ENCODE measurements at regions not wholly inside any gene's neighbourhood (a gene's known extent, or its start where the extent isn't known, plus 50 kb on each side); places are given as distances from the start of the nearest gene placed in this dataset.

- H3K4me1 Mint-ChIP-seq: peaks cover 2 to 5% of the 10 kb centered on the region in 2 experiments
- Histone ChIP-seq H2BK15ac (ENCODE audit: low read depth, low read length) (no peak overlapping the region), H3K27ac (ENCODE audit: insufficient read length, low read depth, low read length) (no peak overlapping the region), H2AFZ (ENCODE audit: low read length) (no peak overlapping the region), H3K23ac (ENCODE audit: insufficient read length, low read depth, low read length) (no peak overlapping the region), H2BK120ac (ENCODE audit: low read depth, low read length, poor library complexity, severe bottlenecking) (no peak overlapping the region), H4K8ac (replicated peaks; ENCODE audit: insufficient read length, low read depth, low read length) (no peak overlapping the region), H3K79me2 (ENCODE audit: insufficient read depth, low read length) (no peaks in the 10 kb centered on the region), H3K79me1 (ENCODE audit: insufficient read depth, low read depth, low read length, poor library complexity, severe bottlenecking) (no peaks in the 10 kb centered on the region), H4K91ac (ENCODE audit: insufficient read length, low read depth, low read length) (no peak overlapping the region), H2BK12ac (ENCODE audit: insufficient read length, low read depth, low read length) (no peak overlapping the region), H3K4me2 (ENCODE audit: insufficient read depth, insufficient read length, low read length) (no peak overlapping the region), H3K14ac (ENCODE audit: insufficient read depth, low read length) (no peak overlapping the region), H4K5ac (ENCODE audit: insufficient read length, low read depth, low read length) (no peak overlapping the region), H3K23me2 (ENCODE audit: insufficient read length, low read depth, low read length, poor library complexity, severe bottlenecking) (no peaks in the 10 kb centered on the region), H2BK20ac (ENCODE audit: low read depth, low read length, poor library complexity, severe bottlenecking) (no peak overlapping the region), H3K18ac (ENCODE audit: insufficient read length, low read depth, low read length) (no peak overlapping the region), H2AK5ac (ENCODE audit: insufficient read length, low read length) (no peak overlapping the region), H4K20me1 (ENCODE audit: control insufficient read depth, insufficient read depth, insufficient read length) (no peaks in the 10 kb centered on the region), H3K9ac (ENCODE audit: extremely low read depth, insufficient read length, low read length) (no peak overlapping the region), H3T11ph (ENCODE audit: low read length) (no peak overlapping the region), H3K56ac (ENCODE audit: insufficient read length, low read depth, low read length) (no peak overlapping the region), H3K9me3 (ENCODE audit: control insufficient read depth, low read depth, low read length) (no peaks in the 10 kb centered on the region), H3K4me1 (ENCODE audit: insufficient read depth, low read length) (no peaks in the 10 kb centered on the region), H2BK5ac (ENCODE audit: insufficient read length, low read length) (no peak overlapping the region), H3K27me3 (ENCODE audit: insufficient read depth, low read length) (no peaks in the 10 kb centered on the region), H3K4ac (ENCODE audit: low read depth, low read length) (no peak overlapping the region)
- no peak overlapping the region for H3K4me3 Mint-ChIP-seq
- DNase-seq: no peak
- no peaks in the 10 kb centered on the region for H3K27me3 Mint-ChIP-seq (ENCODE audit: low read depth)
- WGBS (ENCODE audit: extremely low coverage, insufficient read length, low lambda C conversion rate): no CpG with 5 or more reads among the region's 2 CpGs
- TF ChIP-seq CTCF (conservative IDR thresholded peaks at IDR 0.05): no peak
- H3K9me3 Mint-ChIP-seq: no peaks in the 10 kb centered on the region; a peak in 1 of 5 replicates
- H3K36me3 Mint-ChIP-seq (ENCODE audit: insufficient read depth in 1 of 3, low read depth in 3 of 3): no peaks in the 10 kb centered on the region
- no peak overlapping the region for H3K27ac Mint-ChIP-seq
Measured at GRCh38 chr16:79728923-79729240, 128.3 kb upstream of the MAF start.

Measured in H9 (cell line).